HG03442 (cell line): ENCODE measurements at regions not wholly inside any gene's neighbourhood (a gene's known extent, or its start where the extent isn't known, plus 50 kb on each side); places are given as distances from the start of the nearest gene placed in this dataset.

Experiments
- ATAC-seq: cut with Tn5 transposase; IDR thresholded peaks from one replicate; pipeline ENCODE4 v1.9.1; 2021; ENCODE audit warnings: mild to moderate bottlenecking, moderate library complexity; ENCODE audit not compliant: unreplicated experiment

DNA sequence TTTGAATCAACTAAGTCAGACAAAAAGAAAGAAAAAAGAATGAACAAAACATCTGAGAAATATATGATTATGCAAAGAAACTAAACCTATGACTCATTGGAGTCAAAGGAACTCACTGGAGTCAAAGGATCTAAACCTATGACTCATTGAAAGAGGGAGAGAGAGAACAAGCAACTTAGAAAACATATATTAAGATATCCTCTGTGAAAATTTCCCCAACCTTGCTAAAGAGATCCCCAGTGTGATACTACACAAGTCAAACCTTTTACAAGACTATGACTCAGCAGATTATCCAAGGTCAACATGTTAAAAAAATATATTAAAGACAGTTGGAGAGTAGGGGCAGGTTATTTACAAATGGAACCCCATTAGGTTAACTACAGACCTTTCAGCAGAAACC is 1538.3 kb downstream of the NCAM2 start:
- ATAC-seq, result no peak

DNA sequence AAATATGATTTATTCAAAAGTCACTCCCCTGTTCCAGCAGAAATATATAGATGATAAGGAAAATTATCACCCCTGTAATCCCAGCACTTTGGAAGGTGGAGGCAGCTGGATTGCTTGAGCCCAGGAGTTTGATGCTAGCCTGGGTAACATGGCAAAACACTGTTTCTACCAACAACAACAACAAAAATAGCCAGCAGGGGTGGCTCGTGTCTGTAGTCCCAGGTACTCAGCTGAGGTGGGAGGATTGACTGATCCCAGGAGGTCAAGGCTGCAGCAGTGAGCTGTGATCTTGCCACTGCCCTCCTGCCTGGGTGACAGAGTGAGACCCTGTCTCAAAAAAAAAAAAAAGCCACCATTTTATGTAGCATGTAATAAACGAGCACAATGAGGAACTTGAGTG is 1546.5 kb downstream of the NCAM2 start:
- no peak for ATAC-seq

DNA sequence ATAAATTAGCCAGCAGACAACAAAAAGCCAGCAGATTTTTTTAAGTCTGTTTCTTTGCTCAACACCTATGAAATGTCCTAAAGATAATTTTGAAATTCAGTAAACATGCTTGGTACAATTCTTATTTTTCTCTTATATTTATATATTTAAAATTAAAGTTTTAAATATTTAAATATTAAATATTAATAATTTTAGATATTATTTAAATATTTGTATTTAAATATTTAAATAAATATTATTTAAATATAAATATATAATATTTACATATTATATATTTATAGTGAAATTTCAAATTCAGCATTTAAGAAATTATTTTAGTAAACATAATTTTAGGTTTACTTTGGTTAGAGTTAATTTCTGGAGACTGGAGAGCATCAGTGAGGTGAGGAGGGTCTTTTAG is 1554.2 kb downstream of the NCAM2 start:
- no peak for ATAC-seq

DNA sequence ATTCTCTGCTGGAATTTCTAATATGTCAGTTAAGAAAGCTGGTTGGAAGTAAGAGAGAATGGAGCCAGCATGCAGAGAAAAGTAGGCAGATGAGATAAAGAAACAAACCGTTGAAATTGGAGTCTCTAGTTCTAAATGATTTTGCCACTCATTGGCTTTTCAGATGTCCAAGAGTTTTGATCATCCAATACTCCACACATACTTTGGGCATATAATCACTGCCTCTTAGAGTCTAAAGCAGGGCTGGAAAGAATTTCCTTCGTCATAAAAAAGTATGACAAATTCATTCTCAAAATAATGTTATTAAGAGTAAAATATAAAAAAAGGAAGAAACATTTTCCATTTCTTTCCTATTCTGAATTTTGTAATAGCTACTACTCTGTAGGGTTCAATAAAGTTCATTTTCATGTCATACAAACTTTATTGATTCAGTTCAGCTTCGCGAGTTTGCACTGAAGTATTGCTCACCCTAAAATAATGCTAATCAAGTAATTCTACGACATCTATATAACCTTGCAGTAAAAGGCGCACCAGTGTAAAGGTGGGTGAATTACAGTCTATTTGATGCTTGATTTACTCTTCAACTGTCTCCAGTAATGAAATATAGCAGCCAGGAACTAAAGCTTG is 1556.6 kb downstream of the NCAM2 start:
- no peak for ATAC-seq

DNA sequence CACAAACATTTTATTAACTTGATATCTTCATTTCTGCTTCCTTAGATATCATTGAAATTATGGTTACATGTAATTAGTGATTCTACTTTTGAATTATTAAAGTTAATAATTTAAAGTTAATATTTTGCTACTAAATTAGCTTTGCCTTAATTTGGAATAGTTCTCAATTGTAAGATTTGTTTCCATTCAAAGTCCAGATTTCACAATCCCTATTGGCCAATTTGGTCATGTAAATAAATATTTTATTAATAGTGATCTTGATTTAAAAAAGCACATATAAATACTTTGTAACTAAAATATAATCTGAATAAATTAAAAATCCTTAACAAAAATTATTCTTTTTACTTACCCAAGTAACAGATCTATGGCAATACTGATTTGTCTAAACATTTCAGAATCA is 1558.6 kb downstream of the NCAM2 start:
- no peak for ATAC-seq

DNA sequence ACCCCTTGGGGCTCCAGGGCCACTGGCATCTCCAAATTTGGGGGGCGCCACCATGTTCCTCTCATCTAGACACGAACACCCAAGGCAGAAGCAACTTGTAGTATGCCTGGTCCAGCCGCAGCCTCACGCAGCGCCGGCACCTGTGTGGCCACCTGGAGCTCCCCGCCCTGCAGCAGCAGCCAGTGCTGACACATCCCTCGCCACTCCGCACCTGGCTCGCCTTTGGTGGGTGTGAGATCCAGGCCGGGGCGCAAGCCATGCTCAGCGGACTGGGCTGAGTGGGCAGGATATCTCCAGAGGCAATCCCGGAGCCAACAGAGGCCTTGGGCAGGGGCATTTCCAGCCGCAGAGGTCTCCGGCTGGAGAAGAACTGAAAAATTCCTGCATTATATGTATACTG is 1563.7 kb downstream of the NCAM2 start:
- no peak for ATAC-seq

DNA sequence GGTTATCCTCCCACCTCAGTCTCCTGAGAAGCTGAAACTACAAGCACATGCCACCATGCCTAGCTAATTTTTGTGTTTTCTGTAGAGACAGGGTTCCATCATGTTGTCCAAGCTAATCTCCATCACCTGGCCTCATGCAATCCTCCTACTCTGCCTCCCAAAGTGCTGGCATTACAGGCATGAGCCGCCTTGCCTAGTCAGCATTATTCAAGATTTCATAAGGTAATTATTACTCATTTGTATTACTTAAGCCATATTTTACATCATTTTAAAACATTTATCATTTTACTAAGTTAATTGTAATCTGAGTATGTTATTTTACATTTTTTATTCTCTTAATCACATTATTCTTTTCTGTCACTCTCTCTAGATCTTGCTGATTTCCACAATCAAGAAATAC is 1575.6 kb downstream of the NCAM2 start:
- ATAC-seq, result no peak

DNA sequence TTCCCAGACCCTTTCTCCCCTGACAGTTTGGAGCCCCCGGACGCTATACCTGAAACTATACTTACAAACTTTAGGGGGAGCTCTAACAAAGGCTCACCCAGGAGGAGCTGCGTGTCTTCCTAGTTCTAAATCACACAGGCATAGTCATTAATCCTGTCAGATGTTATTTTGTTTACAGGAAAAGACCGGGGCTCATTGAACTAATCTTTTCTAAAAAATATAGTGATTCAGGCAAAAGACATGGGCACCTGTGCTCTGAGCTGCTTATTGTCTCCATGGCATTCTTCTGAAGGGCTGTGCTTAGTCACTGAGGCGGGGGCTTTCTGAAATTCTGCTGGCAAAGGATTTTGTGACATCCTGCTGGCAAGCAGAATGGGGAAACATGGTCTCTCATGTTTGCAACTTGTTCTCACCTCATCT is 1577.0 kb downstream of the NCAM2 start:
- no peak for ATAC-seq

DNA sequence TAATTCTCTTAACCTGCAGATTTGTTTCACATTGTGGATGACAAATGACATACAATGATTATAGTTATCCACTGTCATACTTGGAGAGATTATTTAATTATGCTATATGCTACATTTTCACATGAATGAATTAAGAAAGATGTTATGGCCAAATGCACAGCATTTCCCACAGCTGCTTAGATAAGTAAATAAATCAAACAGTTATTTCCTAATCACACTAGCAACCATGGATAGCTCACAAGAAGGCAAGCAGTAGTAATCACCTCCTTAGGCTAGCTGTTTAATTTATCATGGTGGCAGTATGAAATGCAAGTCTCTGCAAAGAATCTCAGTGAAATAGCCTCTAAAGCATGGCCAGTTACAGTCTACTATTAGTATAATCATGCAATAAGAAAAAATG is 1581.5 kb downstream of the NCAM2 start:
- no peak for ATAC-seq

DNA sequence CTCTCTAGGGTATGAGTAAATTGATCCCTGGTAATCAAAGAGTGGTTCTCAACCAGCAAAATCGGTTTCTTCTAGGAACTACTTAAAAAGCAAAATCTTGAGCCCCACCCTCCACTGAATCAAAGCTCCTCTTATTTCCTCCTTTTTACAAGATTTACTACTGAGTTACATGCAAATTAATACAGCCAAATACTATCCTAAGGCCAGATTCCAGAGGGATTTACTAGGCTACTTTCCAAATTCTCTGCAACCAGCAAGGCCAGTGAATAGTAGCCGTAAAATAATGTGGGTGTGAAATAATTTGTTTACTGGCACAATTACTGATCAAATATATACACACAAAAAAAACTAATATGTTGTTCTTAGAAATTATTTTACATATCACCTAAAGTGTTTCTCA is 1583.8 kb downstream of the NCAM2 start:
- ATAC-seq, result no peak

DNA sequence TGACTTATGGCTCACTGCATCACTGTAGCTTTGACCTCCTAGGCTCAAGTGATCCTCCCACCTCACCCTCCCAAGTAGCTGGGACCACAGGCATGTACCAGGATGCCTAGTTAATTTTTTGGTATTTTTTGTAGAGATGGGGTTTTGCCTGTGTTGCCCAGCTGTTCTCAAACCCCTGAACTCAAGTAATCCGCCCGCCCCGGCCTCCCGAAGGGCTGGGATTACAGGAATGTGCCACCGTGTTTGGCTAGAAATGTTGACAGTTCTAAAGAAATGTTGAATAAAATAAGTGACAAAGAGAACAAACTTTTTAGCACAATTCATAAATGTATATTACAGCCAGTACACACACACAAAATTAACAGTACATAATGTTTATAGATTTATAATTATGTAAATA is 1586.1 kb downstream of the NCAM2 start:
- no peak for ATAC-seq

DNA sequence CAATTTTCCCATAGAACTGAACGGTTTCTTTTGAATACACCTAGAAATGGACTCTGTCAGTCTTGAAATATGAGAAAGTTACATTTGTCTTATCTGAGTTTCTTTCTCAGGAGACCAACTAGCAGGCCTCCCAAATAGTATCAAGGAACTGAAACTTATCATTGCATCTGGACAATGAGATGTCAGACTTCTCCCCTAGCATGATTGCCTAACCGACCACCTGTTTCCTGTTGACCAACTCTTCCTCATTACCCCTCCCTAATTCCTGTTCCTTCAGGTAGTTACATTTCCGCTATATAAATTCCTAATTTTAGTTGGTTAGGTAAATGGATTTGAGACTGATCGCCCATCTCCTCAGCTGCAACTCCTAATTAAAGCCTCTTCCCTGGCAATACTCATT is 1587.3 kb downstream of the NCAM2 start:
- no peak for ATAC-seq

DNA sequence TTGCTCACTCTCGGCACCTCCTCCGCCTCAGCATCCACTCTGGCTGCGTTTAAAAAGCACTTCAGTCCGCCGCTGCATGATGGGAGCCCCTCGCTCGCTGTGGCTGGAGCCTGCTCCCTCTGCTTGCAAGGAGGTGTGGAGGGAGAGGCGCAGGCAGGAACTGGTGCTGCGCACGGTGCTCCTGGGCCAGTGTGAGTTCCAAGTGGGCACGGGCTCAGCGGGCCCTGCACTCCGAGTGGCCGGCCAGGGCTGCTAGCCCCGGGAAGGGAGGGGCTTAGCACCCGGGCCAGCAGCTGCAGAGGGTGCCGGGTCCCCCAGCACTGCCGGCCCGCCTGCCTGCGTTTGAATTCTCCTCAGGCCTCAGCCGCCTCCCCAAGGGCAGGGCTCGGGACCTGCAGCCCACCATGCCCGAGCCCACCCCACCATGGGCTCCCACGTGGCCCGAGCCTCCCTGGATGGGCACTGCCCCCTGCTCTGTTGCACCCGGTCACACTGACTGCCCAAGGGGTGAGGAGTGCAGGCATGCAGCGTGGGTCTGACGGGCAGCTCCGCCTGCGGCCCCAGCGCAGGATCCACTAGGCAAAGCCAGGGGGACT is 1599.5 kb downstream of the NCAM2 start:
- no peak for ATAC-seq

DNA sequence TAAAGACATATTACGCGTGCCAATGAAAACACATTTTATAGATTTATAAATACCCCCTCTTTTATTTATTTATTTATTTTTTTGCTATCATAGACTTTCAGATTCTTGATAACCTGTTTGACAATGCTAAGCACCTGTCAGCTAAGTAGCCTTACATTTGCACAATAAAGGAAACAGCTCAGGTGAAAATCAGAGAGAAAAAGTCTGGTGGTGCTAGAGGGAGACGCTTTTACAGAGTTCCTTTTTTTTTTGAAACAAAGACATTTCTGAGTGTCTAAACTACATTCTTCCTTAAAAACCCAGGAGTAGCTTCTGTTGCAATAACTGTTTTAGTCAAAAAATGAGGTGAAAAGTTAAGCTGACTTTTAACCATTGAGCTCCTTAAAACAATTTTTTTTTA is 1611.6 kb downstream of the NCAM2 start:
- ATAC-seq, result no peak

DNA sequence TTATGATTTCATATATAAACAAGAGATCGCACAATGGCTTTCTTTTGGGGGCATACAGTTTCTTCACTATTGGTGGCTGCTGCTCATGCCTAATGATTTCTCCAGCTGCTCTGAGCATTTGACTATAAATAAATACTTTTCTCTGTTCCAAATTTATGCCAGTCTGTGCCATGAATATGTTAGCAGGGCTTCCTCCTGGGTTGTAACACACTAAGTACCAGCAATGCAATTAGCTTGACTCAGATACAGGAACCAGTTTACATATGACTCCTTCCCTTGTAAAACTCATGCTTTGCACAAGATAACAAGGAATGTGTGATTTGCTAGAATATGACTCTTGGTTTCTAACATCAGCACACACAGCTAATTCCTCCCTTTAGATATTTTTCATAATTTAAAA is 1629.7 kb downstream of the NCAM2 start:
- ATAC-seq, result no peak

DNA sequence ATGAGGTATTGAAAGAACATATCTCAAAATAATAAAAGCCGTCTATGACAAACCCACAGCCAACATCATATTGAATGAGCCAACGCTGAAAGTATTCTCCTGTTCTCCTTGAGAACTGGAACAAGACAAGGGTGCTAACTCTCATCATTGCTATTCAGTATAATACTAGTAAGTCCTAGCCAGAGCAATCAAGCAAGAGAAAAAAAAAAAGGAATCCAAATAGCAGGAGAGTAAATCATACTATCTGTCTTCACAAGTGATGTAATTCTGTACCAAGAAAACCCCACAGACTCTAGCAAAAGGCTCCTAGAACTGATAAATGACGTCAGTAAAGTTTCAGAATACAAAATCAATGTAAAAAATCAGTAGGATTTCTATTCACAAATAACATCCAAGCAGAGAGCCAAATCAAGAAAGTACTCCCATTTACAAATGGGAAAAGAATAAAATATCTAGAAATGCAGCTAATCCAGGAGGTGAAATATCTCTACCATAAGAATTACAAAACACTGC is 1632.8 kb downstream of the NCAM2 start:
- ATAC-seq, result no peak

DNA sequence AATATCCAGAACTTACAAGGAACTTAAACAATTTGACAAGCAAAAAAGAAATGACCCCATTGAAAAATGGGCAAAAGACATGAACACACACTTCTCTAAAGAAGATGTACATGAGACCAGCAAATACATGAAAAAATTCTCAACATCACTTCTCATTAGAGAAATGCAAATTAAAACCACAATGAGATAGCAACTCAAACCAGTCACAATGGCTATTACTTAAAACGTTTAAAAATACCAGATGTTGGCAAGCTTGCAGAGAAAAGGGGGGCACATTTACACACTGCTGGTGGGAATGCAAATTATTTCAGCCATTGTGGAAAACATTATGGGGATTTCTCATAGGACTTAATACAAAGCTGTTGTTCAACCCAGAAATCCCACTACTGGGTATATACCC is 1634.0 kb downstream of the NCAM2 start:
- no peak for ATAC-seq

DNA sequence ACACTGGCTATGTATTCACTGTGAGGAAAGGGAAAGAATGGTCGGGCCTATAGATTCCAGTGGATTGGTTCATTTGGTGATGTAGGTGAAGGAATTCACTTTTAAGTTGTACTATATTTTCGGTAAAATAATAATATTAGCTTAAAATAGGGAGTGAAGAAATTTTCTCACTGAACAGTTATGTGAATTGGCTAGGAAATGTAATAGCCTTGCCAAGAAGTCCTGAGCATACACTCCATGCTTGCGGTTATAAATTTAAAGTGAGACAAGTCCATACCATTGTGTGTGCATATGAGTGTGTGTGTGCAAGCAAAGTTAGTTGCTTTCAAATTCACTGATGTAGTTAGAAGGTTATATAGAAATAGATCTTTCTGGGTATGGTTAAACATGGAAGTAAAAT is 1651.0 kb downstream of the NCAM2 start:
- no peak for ATAC-seq

DNA sequence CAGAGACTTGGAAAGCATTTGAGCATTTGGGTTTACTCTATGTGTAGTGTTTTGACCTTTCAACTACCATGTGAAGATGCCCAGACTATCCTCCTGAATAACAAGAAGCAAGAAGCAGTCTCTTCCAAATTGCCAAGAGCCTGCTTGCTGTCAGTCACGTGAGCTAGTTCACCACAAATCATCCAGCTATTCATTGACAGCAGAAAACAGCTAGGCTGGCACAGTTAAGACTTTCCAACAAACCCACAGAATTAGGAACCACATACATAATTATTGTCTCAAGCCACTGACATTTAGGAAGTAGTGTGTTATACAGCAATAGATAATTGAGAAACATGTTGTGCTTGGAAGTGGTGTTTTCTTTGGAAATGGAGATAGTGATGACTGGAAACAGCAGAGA is 1652.0 kb downstream of the NCAM2 start:
- no peak for ATAC-seq

DNA sequence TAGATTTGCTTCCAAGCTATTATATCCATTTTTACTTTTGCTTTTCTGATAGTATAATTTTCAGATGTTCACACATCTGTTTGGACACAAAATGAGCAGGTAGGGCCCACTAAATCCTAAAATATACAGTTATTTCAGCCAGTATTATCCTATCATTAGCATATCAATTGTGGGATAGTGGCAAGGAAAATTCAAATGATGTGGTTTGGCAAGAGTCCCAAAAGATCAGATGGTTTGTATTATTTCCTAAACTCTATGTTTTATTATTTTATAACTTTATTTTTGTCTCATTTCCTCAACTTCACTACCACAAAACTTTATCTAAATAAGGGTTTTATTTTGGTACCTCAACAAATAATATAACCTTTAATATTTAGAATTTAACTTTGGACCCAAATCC is 1659.6 kb downstream of the NCAM2 start:
- no peak for ATAC-seq

DNA sequence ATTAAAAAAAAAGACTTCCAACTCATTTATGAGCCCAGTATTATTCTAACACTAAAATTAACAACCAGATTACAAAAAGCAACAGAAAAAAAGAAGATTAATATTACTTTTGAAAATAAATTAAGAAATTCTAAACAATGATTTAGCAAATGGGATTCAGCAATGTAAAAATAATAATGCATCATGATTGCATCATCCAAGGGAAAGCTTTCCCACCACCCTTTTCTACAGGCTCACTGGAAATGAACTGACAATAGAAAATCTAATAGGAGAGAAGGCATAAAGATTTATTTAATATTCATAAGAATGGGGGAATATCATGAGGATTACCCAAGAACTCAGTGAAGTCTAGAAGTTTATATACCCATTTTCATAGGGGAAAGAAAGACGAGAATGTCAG is 1671.9 kb downstream of the NCAM2 start:
- ATAC-seq, result no peak

DNA sequence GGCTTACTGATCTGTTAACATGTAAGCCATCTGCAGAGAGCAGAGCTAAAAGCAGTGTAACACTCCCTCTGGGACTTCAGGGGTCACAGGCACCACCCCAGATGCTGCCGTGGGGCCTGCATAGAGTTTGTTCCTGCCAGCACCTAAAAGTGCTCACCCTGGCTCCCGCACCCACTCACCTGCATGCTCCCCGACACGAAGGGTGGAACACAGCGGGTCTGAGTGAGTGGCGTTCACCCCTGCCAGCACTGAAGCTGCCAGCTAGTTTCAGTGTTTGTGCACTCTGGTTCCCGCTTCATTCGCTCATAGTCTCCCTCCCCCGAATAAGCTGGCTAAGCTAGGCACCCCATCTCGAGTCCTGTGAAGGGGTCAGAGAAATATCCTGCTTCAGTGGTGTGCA is 1681.0 kb downstream of the NCAM2 start:
- no peak for ATAC-seq

DNA sequence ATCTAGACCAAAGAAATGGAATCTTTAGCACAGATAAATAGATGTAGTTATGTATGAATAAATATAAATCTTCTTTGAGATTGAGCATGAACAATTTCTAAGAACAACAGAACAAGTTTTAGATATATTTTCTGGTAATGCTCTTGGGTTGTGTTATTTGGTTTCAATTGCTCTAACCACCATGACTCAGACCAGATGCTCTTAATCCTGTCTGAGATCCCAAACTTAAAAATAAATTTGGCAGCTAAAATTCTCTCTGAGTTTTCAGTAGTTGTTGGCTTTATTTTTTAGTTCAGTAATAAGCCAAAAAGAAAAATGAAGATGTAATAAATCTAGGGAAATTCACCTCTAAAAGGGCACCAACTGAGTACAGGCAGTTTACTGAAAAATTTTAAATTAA is 1693.4 kb downstream of the NCAM2 start:
- ATAC-seq, result no peak
